ENCODE measurements at regions not wholly inside any gene's neighbourhood (a gene's known extent, or its start where the extent isn't known, plus 50 kb on each side); places are given as distances from the start of the nearest gene placed in this dataset.
"Not testable (repeated sequence)": the region's sequence is repeated elsewhere in the genome, so short reads cannot be mapped to it uniquely, and the experiment has no call there.

DNA sequence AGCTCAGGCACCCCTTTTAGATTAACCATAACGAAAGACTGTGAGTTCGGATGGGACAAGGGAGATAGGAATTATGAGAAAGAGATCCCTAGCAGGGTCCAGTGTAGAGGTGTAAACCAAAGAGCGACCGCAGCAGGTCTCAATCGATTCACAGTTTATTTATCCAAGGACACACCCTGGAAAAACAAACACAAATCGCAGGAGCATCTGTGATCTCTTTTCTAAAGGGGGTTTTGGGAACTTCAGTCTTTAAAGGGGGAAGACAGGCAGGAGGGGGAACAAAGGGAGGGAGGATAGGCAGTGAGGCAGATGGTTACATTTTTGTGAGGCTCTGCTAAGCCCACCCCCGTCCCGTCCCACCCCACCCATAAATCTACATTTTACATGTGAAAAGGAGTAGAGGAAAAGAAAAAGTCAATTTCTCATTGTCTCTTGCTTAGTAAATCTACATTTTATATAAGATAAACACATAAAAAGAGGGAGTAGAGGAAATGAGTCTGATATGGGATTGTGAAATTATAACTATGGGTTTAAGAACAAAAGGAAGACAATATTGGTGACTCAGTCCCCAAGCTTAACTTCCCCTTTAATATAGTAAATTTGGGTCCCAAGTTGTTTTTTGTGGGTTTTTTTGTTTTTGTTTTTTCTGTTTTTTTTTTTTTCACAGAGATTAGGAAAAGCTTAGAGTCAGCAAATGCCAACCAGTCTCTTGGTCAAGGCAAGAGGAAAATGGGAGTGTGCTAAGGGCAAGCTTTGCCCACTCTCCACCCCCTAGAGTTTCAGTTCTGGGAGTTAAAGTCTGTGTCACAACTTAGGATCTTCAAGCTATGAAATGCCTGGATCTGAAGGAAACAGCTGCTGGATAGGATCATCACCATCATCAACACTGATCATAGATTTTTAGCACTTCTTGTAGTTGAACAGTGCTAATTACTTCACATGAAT lies 160.9 kb upstream of the CDH5 start:
- no peak for DNase-seq

DNA sequence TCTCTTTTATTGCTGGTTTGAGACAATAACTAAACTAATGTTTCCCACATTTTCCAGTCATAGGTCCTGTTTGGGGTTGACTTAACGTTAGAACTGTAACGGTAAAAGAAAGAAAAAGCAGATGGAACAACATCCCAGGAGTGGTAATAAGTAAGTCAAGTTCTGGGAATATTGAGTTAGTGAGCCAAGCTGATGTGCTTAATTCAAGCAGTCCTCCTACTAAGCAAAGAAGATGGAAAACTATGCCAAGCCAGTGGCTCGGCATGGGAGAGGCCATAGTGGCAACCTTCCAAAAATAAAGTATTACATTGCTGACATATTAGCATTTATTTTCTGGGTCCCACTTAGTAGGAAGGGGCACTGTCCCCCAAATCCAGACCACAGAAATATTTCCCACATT lies 161.7 kb upstream of the CDH5 start:
- DNase-seq, result no peak

DNA sequence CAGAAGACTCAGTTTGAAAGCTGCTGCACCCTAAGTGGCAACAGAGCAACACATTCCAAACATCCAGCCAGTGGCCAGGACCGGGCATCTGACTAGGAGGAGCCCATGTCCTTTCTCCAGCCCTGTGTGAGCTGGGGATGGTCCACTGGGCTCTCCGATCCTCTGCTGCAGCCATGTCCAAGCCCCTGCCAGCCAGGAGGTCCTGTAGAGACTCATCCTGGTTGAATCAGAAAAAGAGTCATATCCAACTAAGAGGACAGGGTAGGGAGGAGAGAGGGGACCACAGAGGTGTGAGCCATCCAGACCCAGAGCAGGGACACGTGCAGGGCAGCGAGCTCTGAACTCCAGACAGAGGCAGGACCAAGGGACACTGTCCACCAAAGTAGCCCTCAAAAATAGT lies 163.0 kb upstream of the CDH5 start:
- no peak for DNase-seq

DNA sequence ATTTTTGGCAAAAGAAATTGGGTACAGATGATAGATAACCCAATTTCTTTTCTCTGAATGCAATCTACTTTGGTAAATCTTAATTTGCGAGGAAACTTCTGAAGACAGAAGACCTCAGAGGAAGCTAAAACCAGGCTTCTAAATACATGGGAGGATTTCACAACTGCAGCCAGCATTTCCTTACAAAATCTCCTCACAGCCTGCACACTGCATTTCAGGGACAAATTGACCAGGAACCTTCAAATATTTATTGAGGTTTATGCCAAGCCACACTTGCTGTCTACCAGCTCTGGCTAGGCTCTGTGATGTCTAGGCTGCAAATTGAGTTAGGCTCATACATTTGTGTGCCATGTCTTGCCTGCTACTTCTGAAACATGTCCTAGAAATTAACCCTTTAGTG lies 167.3 kb upstream of the CDH5 start:
- DNase-seq, result no peak

DNA sequence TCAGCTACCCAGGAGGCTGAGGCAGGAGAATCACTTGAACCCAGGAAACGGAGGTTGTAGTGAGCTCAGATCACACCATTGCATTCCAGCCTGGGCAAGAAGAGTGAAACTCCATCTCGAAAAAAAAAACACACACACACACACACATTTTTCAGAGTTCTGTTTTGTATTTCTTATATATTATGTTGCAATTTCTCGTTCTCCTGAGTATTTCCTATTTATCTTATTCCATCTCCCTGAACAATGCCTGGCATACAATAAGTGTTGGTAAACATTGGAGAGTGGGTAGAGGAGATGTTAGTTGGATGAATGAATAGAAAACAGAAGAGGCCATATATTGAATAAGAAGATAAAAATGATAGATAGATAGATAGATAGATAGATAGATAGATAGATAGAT lies 167.8 kb upstream of the CDH5 start:
- no peak for DNase-seq

DNA sequence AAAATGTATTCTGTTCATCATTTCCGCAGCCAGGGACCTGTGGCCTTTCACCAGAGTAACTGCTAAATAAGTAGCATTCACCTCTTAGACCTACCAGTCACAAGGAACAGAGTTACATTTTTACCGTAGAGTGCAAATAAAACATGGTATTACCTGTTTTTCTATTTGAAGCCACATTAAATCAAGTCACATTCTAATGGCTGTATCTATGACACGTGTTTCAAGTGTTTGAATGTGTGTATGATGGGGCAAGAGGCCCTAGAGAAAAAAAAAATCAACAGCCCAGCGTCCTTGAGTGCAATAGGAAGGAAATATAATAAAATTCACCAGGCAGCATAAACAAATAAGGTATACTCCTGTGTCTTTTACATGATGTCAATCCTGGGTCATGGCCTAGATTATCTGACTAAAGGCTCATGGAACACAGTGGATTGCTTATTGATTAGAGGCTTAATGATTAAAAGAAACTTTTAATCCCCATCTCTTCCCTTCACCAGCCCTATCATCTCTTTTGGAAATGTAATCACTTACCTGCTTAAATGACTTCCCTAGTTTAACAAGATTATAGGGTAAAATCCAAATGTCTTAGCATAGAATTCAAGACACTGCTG lies 168.7 kb upstream of the CDH5 start:
- DNase-seq, result no peak

DNA sequence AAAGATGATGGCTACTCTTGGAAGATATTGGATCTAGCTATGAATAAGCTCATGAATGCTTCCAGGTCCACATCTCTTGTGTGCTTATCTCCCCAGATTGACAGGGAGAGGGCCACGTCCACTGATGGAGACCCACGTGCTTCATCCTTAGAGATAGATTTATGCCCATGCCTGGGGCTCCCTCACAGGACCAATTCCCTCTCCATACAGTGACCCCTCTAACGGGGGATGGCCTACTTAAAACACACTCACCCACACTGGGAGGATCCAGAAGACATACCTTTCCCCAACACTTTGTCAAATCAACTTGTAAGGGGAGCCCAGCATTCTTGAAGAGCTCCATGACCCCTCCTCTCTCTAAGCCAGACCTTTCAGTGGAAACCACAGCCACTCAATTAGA lies 169.7 kb upstream of the CDH5 start:
- DNase-seq, result no peak

DNA sequence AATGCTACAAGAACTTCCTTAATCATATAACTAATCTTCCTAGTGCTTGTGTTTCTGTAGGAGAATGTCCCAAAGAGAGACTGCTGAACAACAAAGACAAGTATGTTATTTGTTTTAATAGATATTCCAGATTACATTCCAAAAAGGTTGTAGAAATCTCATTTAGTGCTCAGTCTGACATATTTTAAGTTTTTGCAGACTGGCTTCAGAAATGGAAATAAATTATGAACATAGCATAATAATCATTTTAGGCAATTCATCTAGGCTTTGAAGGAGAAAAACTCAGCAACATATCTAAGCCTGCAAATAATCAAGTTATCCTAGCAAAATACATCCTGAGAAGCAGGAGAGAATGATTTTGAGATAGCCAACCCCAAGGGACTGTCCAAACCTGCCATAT lies 171.6 kb upstream of the CDH5 start:
- DNase-seq, result no peak

DNA sequence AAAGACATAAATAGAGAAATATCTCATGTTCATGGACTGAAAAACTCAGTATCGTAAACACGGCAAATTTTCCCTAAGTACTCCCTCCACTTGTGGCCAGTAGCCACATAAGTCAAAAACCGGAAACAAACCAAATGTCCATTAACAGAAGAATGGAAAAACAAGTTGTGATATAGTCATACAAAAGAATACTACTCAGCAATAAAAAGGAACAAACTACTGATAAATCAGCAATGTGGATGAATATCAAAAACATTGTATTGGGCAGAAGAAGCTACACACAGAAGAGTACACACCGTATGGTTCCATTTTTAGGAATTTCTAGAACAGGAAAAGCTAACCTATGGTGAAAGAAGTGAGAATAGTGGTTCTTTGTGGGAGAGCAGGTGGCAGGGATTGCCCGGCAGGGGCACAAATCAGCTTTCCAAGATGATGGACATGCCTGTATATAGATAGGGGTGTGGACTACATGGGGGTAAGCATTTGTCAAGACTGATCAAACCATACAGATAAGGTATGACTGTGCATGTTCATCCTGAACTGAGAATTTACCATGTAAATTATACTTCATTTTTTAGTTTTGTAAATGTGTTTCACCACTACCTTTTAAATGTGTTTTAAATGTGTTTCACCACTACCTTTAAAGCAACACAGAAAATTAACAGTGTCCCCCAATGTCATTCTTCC lies 172.8 kb upstream of the CDH5 start:
- no peak for DNase-seq

DNA sequence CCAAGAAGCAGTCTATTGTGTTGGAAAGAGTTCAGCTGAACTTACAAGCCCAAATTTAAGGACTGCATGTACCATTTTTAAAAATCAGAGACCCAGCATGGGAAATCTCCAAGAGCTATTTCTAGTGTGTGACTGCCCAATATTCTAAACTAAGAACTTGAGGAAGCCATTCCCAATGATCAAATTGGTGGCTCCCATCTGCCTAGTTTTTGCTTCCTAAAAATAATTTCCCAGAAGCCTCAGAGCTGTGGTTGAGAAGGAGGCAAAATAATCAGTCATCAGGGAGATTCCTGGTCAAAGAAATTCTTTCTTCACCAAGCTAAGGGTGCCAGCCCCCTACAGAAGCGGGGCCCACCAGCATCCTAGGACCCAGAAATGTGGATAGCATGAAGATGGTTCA lies 176.1 kb upstream of the CDH5 start:
- no peak for DNase-seq

DNA sequence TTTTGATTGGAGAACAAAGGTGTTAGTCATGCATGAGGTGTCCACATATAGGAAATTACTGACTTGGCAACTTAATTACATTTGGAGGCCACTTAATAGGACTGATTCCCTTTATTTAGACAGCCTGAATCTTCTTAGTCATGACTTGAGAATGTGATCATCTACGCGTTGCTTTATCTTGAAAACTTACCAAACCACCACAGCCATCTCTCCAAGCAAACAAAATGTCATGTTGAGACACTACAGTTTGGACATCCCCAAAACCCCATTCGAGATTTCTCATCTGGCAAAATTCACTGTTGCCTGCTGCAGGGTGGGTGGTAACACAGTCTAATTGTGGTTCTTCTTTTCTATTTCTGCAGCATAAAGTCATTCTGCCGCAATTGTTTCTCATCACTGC lies 176.5 kb upstream of the CDH5 start:
- no peak for DNase-seq

DNA sequence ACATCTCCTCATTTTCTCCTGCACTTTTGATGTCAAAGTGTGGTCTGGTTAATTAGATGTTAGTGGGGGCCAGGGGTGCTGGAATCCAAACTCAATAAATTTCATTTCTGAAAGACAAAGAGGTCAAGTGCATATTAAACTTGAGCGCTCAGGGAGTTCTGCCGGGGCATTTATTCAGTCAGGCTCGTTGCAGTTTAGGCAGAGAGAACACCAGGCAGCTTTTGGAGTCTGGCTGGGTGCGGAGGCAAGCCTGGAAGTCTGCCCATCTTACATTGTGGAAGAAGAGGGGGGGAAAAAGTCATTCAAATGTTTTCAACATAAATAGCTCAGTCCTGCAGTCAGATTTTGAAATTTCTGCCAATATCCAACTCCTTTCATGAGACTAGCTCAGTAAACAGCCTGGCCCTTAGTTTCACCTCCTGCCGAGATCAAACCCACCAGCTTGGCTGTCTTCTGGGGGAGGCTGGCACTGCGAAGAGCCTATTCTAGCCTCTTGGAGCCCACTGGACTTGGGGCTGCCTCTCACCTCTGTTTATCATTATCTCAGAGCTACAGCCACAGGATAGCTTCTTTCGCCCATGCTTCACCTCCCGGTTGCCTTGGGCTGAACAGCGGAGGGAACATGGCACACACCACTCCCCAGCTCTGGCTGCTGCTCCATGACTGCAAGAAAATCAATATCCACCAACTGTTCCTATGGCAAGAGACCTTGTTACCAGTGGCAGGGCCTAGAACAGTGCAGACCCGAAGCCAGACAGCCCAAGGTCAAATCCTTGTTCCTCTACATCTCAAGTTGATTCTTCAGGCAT lies 177.4 kb upstream of the CDH5 start:
- no peak for DNase-seq

DNA sequence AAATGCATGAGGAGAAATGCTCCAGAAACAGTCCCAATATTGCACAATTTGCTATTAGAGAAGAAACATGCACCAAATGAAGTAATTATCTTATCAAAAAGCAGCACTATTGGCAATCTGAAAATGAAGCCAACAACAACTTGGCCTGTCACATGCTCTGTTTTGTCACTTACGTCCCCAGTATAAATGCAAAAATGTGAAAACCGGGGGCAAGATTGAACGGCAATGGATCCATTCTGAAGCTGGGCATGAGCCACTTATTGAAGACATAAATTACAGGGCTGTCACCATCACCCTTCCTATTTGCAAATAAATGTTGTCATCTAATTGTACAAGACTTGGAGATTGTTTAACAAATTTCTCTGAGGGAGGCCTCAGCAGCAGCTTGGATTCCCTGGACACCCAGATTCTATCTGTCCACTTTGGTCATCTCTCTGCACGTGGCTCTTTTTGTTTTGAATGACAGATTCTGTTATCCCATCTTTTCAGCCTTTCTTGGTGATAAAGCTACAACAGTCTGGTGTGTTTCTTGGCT lies 180.2 kb upstream of the CDH5 start:
- DNase-seq, result no peak

DNA sequence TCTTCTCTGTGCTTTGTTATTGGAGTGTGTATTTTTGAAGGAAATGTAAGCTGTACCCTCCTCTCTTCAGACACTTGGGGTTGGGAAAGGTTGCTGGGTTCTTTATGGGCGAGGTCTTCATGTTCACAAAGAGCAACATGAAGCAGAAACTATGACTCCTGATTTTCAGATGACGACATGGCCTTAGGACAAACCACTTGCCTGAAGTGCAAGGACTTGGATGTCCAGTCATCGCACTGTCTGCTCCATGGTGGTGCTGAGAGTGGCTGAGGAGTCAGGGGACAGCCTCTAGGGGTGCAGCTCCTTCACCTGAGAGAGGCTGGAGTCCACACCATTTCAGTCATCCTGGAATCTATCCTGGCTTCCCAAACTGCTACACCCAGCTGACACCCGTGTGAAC lies 183.9 kb upstream of the CDH5 start:
- DNase-seq, result no peak

DNA sequence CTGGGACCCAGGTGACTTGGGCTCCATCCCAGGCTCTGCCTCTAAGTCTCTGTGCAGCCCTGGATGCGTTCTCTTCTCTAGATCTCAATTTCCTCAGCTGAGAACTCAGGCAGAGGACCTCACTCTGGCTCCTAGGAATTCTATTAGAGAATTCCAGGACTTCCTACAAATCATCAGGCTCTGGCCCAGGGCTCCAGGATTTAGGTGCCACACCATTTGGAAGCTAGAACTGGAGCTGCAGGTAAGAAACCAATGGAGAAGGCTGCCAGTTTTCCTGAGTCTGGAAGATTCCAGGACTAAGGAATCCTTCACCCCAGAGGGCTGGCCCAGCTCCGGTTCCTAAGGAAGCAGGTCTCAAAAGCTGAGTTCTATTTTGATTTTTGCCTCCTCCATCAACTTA lies 189.8 kb upstream of the CDH5 start:
- no peak for DNase-seq

DNA sequence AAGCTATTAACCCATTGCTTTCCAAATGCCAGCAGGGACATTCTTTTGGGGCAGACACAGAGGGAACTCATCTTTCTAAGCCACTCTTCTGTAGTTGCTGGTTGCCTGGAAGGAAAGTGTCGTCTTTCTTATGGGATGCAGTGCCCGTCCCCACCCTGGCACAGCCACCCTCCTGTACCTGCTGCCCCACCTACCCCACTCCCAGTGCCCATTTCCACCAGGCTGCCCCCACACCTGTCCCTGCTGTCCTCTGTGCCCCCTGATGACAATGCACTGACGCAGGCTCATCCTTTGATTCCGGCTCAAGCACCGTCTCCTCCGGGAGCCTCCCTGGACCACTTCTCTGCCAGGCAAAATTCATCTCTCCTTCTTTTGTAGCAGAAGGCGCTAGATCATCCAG lies 190.4 kb upstream of the CDH5 start:
- no peak for DNase-seq

DNA sequence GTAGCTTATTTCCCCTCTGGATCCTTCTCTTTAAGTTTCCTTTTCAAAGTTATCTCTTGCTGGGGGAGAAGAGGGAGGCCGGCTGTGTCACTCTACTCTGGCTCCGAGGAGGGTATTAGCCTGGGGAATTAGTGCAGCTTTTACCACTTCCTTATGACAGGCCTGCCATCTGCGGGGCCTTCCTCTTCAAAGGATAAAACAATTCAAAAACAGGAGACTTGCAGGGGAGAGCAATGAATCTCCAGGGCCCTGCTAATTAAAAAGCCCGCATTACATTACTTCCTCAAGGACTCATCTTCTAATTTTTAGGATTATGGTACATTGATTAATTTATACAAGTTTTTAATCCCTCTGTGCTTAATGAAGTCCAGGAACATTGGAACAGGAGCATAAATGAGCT lies 190.9 kb upstream of the CDH5 start:
- no peak for DNase-seq

DNA sequence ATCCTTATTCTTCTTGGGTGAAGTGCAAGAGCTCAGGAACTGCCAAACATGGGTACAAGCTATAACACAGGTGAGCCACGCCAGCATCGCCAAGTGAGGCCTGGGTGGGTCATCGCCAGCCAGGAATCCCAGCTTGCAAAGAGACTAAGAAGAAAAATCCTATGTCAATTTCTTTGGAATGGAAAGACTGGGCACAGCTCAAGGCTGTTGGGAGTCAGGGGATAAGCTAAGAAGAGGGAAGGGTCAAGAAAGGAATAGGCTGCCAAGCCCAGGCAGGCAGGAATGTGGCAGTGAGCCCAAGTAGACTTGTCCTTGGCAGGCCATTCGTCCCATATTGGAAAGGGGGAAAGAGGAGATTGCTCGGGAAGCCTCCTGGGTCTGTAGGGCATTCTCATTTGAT lies 191.4 kb upstream of the CDH5 start:
- no peak for DNase-seq

DNA sequence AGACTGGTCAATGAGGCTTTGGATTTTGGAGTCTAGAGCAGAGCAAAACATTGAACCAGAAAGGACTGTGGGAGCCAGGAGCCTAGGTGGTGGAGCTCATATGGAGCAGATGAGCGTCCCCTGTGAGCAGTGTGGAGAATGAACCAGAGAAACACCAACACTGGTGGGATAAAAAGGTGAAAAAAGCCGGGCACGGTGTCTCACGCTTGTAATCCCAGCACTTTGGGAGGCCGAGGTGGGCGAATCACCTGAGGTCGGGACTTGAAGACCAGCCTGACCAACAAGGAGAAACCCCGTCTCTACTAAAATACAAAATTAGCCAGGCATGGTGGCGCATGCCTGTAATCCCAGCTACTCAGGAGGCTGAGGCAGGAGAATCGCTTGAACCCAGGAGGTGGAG lies 192.7 kb upstream of the CDH5 start:
- DNase-seq, result not testable (repeated sequence)

DNA sequence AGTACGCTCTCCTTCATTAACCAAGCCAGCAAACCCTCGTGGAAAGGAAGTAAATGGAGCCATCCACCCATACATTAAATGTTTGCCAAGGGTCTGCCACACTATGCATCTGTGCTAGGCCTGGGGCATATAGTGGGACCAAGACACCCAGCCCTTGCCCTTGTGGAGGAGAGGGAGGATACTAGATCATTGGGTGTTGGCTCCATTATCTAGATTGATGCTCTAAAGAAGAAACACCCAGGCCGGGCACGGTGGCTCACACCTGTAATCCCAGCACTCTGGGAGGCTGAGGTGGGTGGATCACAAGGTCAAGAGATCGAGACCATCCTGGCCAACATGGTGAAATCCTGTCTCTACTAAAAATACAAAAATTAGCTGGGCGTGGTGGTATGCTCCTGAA lies 193.3 kb upstream of the CDH5 start:
- DNase-seq, result not testable (repeated sequence)

DNA sequence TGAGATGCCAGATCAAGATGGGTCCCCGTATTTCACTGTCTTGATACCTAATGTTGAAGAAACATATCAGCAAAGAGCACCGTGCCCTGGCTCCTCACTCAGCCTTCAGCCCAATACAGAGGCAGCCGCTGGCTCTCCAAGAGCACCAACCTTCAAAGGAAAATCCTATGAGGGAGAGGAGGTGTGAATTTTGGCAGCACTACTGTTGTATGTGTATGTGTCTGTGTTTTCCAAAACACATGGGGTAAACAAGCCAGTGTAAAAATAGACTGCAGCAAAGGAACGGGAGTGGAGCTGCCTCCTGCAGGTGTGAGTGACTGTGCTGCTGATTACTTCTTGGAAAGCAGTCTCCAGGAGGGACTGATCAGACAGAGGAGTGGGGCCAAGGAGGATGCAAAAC lies 194.0 kb upstream of the CDH5 start:
- DNase-seq, result no peak

DNA sequence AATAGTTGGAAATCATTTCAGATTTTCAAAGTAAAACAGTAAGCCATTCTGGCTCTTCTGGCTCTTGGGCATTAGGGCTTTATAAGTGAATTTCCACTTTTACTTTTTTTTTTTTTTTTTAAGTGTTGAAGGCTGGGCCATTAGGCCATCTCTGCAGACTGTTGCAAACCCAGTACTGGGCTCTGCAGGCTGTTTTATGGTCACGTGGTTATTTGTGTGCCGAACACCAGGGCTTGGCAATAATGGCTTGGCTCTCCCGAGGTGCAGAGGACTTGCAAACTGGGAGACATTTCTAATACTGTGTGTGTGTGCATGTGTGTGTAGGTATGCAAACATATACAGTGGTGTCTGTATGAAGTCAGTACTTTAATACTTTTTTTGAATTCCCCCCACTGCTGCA lies 194.9 kb upstream of the CDH5 start:
- no peak for DNase-seq

DNA sequence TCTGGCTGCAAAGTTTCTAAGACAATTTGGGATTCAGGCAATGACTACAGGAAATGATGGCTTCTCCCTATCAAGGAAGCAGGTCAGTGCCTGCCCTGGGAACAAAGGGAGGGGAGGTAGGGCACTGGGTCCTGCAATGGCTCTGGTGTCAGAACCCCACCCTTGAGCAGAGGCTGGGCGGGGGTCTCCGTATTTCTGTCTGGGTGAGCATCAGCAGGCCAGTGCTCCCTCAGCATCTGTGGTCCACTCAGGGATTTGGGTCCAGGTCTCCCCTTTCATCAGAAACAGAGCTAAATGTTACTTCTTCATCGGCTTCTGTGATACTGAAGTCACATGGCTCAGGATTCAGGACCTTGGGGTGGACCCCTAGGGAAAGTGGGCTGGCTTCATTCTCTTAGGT lies 195.5 kb upstream of the CDH5 start:
- no peak for DNase-seq

Data from stimulated activated CD4-positive, alpha-beta T cell treated with anti-CD3 and anti-CD28 coated beads, Interleukin-4, amount 100 ng/mL, for 4 hours (primary cell).